ENCODE measurements at regions not wholly inside any gene's neighbourhood (a gene's known extent, or its start where the extent isn't known, plus 50 kb on each side); places are given as distances from the start of the nearest gene placed in this dataset.

DNA sequence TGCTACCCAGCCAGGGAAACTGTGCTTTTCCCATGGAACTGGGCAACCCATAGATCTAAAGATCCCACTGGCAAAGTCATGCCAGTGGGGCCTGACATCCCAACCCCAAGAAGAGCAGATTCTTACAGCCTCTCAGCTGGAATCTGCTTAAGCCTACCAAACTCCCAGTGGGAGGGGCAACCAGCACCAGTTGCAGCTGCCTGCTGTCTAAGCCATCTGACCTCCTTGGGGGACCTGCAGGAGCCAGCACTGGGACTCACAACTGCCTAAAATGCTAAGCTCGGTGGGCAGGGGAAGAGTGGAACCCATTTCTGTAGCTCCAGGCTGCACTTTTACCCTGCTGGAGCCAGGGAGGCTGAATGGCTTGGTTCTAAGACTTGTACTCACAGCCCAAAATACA lies 770.7 kb upstream of the SLC8A1 start:
- TF ChIP-seq NR2F2 (IDR thresholded peaks at IDR 0.05) (no peak), YY1 (IDR thresholded peaks at IDR 0.05) (no peak), HNF4G (IDR thresholded peaks at IDR 0.05) (no peak), SP1 (IDR thresholded peaks at IDR 0.05) (no peak), FOXA2 (IDR thresholded peaks at IDR 0.05) (no peak), FOXA1 (IDR thresholded peaks at IDR 0.05) (no peak), RAD21 (IDR thresholded peaks at IDR 0.05) (no peak), GABPA (IDR thresholded peaks at IDR 0.05 in 1 of 2, conservative IDR thresholded peaks at IDR 0.05 in 1 of 2) (no peak), JUND (IDR thresholded peaks at IDR 0.05) (no peak), TAF1 (conservative IDR thresholded peaks at IDR 0.05) (no peak)
- TF ChIP-seq, protein P1, sequence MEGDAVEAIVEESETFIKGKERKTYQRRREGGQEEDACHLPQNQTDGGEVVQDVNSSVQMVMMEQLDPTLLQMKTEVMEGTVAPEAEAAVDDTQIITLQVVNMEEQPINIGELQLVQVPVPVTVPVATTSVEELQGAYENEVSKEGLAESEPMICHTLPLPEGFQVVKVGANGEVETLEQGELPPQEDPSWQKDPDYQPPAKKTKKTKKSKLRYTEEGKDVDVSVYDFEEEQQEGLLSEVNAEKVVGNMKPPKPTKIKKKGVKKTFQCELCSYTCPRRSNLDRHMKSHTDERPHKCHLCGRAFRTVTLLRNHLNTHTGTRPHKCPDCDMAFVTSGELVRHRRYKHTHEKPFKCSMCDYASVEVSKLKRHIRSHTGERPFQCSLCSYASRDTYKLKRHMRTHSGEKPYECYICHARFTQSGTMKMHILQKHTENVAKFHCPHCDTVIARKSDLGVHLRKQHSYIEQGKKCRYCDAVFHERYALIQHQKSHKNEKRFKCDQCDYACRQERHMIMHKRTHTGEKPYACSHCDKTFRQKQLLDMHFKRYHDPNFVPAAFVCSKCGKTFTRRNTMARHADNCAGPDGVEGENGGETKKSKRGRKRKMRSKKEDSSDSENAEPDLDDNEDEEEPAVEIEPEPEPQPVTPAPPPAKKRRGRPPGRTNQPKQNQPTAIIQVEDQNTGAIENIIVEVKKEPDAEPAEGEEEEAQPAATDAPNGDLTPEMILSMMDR (IDR thresholded peaks at IDR 0.05; ENCODE audit: low read depth, low read length, missing input control): no peak
- TF ChIP-seq, protein P2, sequence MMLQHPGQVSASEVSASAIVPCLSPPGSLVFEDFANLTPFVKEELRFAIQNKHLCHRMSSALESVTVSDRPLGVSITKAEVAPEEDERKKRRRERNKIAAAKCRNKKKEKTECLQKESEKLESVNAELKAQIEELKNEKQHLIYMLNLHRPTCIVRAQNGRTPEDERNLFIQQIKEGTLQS (IDR thresholded peaks at IDR 0.05): no peak
- TF ChIP-seq, protein P3, sequence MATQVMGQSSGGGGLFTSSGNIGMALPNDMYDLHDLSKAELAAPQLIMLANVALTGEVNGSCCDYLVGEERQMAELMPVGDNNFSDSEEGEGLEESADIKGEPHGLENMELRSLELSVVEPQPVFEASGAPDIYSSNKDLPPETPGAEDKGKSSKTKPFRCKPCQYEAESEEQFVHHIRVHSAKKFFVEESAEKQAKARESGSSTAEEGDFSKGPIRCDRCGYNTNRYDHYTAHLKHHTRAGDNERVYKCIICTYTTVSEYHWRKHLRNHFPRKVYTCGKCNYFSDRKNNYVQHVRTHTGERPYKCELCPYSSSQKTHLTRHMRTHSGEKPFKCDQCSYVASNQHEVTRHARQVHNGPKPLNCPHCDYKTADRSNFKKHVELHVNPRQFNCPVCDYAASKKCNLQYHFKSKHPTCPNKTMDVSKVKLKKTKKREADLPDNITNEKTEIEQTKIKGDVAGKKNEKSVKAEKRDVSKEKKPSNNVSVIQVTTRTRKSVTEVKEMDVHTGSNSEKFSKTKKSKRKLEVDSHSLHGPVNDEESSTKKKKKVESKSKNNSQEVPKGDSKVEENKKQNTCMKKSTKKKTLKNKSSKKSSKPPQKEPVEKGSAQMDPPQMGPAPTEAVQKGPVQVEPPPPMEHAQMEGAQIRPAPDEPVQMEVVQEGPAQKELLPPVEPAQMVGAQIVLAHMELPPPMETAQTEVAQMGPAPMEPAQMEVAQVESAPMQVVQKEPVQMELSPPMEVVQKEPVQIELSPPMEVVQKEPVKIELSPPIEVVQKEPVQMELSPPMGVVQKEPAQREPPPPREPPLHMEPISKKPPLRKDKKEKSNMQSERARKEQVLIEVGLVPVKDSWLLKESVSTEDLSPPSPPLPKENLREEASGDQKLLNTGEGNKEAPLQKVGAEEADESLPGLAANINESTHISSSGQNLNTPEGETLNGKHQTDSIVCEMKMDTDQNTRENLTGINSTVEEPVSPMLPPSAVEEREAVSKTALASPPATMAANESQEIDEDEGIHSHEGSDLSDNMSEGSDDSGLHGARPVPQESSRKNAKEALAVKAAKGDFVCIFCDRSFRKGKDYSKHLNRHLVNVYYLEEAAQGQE (IDR thresholded peaks at IDR 0.05): no peak
- TF ChIP-seq, protein P4, sequence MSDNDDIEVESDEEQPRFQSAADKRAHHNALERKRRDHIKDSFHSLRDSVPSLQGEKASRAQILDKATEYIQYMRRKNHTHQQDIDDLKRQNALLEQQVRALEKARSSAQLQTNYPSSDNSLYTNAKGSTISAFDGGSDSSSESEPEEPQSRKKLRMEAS (IDR thresholded peaks at IDR 0.05): no peak
